CD4-positive, alpha-beta T cell treated with Interferon alpha-2 for 1 hour (primary cell): ENCODE measurements at regions not wholly inside any gene's neighbourhood (a gene's known extent, or its start where the extent isn't known, plus 50 kb on each side); places are given as distances from the start of the nearest gene placed in this dataset.
"Not testable (repeated sequence)": the region's sequence is repeated elsewhere in the genome, so short reads cannot be mapped to it uniquely, and the experiment has no call there.

Experiments used
- DNase-seq, 2 donors: peaks; one replicate each; pipeline ENCODE4 v3.0.0-alpha.2; 2020 to 2022

- no peak for DNase-seq
These were observed 221.3 kb downstream of the NPR3 start for GRCh38 chr5:32932241-32932935.

- no peak for DNase-seq
These were observed 222.6 kb downstream of the NPR3 start for GRCh38 chr5:32933692-32934091.

GRCh38 chr5:32934529-32934928 is 223.4 kb downstream of the NPR3 start:
- no peak for DNase-seq

- DNase-seq, result no peak
These were observed 224.2 kb downstream of the NPR3 start for GRCh38 chr5:32935283-32935682.

- no peak for DNase-seq
These were observed 225.2 kb downstream of the NPR3 start for GRCh38 chr5:32936329-32936728.

- no peak for DNase-seq
These were observed 231.3 kb downstream of the NPR3 start for GRCh38 chr5:32942225-32942989.

GRCh38 chr5:32949286-32949970 is 238.3 kb downstream of the NPR3 start:
- DNase-seq, result no peak

GRCh38 chr5:32951003-32951402 is 239.9 kb downstream of the NPR3 start:
- DNase-seq, result no peak

- no peak for DNase-seq
These were observed 240.8 kb downstream of the NPR3 start for GRCh38 chr5:32951878-32952277.

- DNase-seq, result not testable (repeated sequence)
These were observed 241.3 kb downstream of the NPR3 start for GRCh38 chr5:32952421-32952820.

GRCh38 chr5:32953694-32954093 is 242.6 kb downstream of the NPR3 start:
- DNase-seq, result no peak

GRCh38 chr5:32955814-32956213 is 244.7 kb downstream of the NPR3 start:
- DNase-seq, result no peak

- DNase-seq, result no peak
These were observed 249.4 kb downstream of the NPR3 start for GRCh38 chr5:32960340-32961058.

- no peak for DNase-seq
These were observed 249.9 kb downstream of the NPR3 start for GRCh38 chr5:32961059-32961415.

- DNase-seq, result no peak
These were observed 253.1 kb downstream of the NPR3 start for GRCh38 chr5:32964261-32964660.

- DNase-seq, result no peak
These were observed 262.5 kb downstream of the NPR3 start for GRCh38 chr5:32973646-32974045.

GRCh38 chr5:32975656-32976375 is 264.7 kb downstream of the NPR3 start:
- no peak for DNase-seq

GRCh38 chr5:32981061-32981460 is 269.9 kb downstream of the NPR3 start:
- no peak for DNase-seq

- no peak for DNase-seq
These were observed 273.9 kb downstream of the NPR3 start for GRCh38 chr5:32984851-32985610.

- DNase-seq, result no peak
These were observed 278.7 kb downstream of the NPR3 start for GRCh38 chr5:32989815-32990214.

GRCh38 chr5:32990593-32991420 is 279.7 kb downstream of the NPR3 start:
- no peak for DNase-seq
